Dendritic cell treated with granulocyte-macrophage colony-stimulating factor and Interleukin-4, amounts not matched to agents 40 ng/mL and 50 ng/mL, for 4 days (primary cell): ENCODE measurements at regions not wholly inside any gene's neighbourhood (a gene's known extent, or its start where the extent isn't known, plus 50 kb on each side); places are given as distances from the start of the nearest gene placed in this dataset.

Experiments used
- H3K27ac Mint-ChIP-seq: one replicate; pipeline ENCODE4 v1.8.0; 2022; ENCODE audit warnings: mild to moderate bottlenecking, mixed read lengths
- H3K27me3 Mint-ChIP-seq: one replicate; pipeline ENCODE4 v1.8.0; 2022; ENCODE audit warnings: mild to moderate bottlenecking, mixed read lengths
- H3K36me3 Mint-ChIP-seq: one replicate; pipeline ENCODE4 v1.8.0; 2022; ENCODE audit warnings: low read depth, mixed read lengths
- H3K4me1 Mint-ChIP-seq: one replicate; pipeline ENCODE4 v1.8.0; 2022; ENCODE audit warnings: low read depth, mixed read lengths
- H3K4me3 Mint-ChIP-seq: one replicate; pipeline ENCODE4 v1.8.0; 2022; ENCODE audit warnings: mild to moderate bottlenecking, moderate library complexity, mixed read lengths
- H3K9me3 Mint-ChIP-seq: one replicate; pipeline ENCODE4 v1.8.0; 2022; ENCODE audit warnings: mixed read lengths
- intact Hi-C: fragments of 100-400 bp; cut with micrococcal nuclease; formaldehyde crosslinking; loops from one replicate; pipeline ENCODE4 v1.15.0; 2022

GRCh38 chr7:57308631-57309408, 141.2 kb upstream of the ZNF716 start:
- peaks cover 60% of the 10 kb centered on the region for H3K9me3 Mint-ChIP-seq
- no peaks in the 10 kb centered on the region for H3K4me1 Mint-ChIP-seq
- H3K27ac Mint-ChIP-seq, result no peak overlapping the region
- intact Hi-C loops, result no loop called here
- H3K4me3 Mint-ChIP-seq, result no peak overlapping the region
- no peaks in the 10 kb centered on the region for H3K27me3 Mint-ChIP-seq
- no peaks in the 10 kb centered on the region for H3K36me3 Mint-ChIP-seq

GRCh38 chr7:57327081-57327480, 122.9 kb upstream of the ZNF716 start:
- intact Hi-C loops, result no loop called here
- H3K9me3 Mint-ChIP-seq, result peaks cover 89% of the 10 kb centered on the region
- H3K27ac Mint-ChIP-seq, result no peak overlapping the region
- H3K4me3 Mint-ChIP-seq, result no peak overlapping the region
- no peaks in the 10 kb centered on the region for H3K27me3 Mint-ChIP-seq
- no peaks in the 10 kb centered on the region for H3K36me3 Mint-ChIP-seq
- H3K4me1 Mint-ChIP-seq, result no peaks in the 10 kb centered on the region

GRCh38 chr7:57328457-57328856, 121.5 kb upstream of the ZNF716 start:
- H3K36me3 Mint-ChIP-seq, result no peaks in the 10 kb centered on the region
- no peak overlapping the region for H3K4me3 Mint-ChIP-seq
- intact Hi-C loops, result no loop called here
- no peaks in the 10 kb centered on the region for H3K27me3 Mint-ChIP-seq
- H3K9me3 Mint-ChIP-seq, result peaks cover 88% of the 10 kb centered on the region
- H3K27ac Mint-ChIP-seq, result no peak overlapping the region
- H3K4me1 Mint-ChIP-seq, result no peaks in the 10 kb centered on the region

- H3K4me1 Mint-ChIP-seq, result no peaks in the 10 kb centered on the region
- no peak overlapping the region for H3K4me3 Mint-ChIP-seq
- no peaks in the 10 kb centered on the region for H3K36me3 Mint-ChIP-seq
- H3K9me3 Mint-ChIP-seq, result peaks cover 92% of the 10 kb centered on the region
- no peak overlapping the region for H3K27ac Mint-ChIP-seq
- H3K27me3 Mint-ChIP-seq, result no peaks in the 10 kb centered on the region
- intact Hi-C loops, result no loop called here
These were observed 121.0 kb upstream of the ZNF716 start for GRCh38 chr7:57328963-57329362.

GRCh38 chr7:57339198-57339944, 110.6 kb upstream of the ZNF716 start:
- peaks cover 81% of the 10 kb centered on the region for H3K9me3 Mint-ChIP-seq
- no peaks in the 10 kb centered on the region for H3K27me3 Mint-ChIP-seq
- no peaks in the 10 kb centered on the region for H3K36me3 Mint-ChIP-seq
- intact Hi-C loops, result no loop called here
- H3K27ac Mint-ChIP-seq, result no peak overlapping the region
- no peaks in the 10 kb centered on the region for H3K4me1 Mint-ChIP-seq
- H3K4me3 Mint-ChIP-seq, result no peak overlapping the region

GRCh38 chr7:57342954-57343353, 107.0 kb upstream of the ZNF716 start:
- H3K36me3 Mint-ChIP-seq, result no peaks in the 10 kb centered on the region
- no peak overlapping the region for H3K27ac Mint-ChIP-seq
- no peak overlapping the region for H3K4me3 Mint-ChIP-seq
- H3K9me3 Mint-ChIP-seq, result peaks cover 74% of the 10 kb centered on the region
- H3K27me3 Mint-ChIP-seq, result no peaks in the 10 kb centered on the region
- intact Hi-C loops, result no loop called here
- no peaks in the 10 kb centered on the region for H3K4me1 Mint-ChIP-seq

GRCh38 chr7:57343901-57344622, 105.9 kb upstream of the ZNF716 start:
- H3K4me3 Mint-ChIP-seq, result no peak overlapping the region
- no peak overlapping the region for H3K27ac Mint-ChIP-seq
- intact Hi-C loops, result no loop called here
- no peaks in the 10 kb centered on the region for H3K27me3 Mint-ChIP-seq
- H3K9me3 Mint-ChIP-seq, result peaks cover 74% of the 10 kb centered on the region
- no peaks in the 10 kb centered on the region for H3K4me1 Mint-ChIP-seq
- H3K36me3 Mint-ChIP-seq, result no peaks in the 10 kb centered on the region

- Mint-ChIP-seq H3K4me1 (no peaks in the 10 kb centered on the region), H3K4me3 (no peak overlapping the region), H3K9me3 (peaks cover 77% of the 10 kb centered on the region), H3K36me3 (no peaks in the 10 kb centered on the region), H3K27ac (no peak overlapping the region), H3K27me3 (no peaks in the 10 kb centered on the region)
- intact Hi-C loops, result no loop called here
These were observed 105.0 kb upstream of the ZNF716 start for GRCh38 chr7:57344957-57345356.

- H3K36me3 Mint-ChIP-seq, result no peaks in the 10 kb centered on the region
- no peaks in the 10 kb centered on the region for H3K27me3 Mint-ChIP-seq
- no peaks in the 10 kb centered on the region for H3K4me1 Mint-ChIP-seq
- intact Hi-C loops, result no loop called here
- H3K9me3 Mint-ChIP-seq, result peaks cover 79% of the 10 kb centered on the region
- no peak overlapping the region for H3K4me3 Mint-ChIP-seq
- H3K27ac Mint-ChIP-seq, result no peak overlapping the region
These were observed 101.2 kb upstream of the ZNF716 start for GRCh38 chr7:57348646-57349269.

- no peaks in the 10 kb centered on the region for H3K27me3 Mint-ChIP-seq
- no peaks in the 10 kb centered on the region for H3K36me3 Mint-ChIP-seq
- intact Hi-C loops, result no loop called here
- no peaks in the 10 kb centered on the region for H3K4me1 Mint-ChIP-seq
- H3K9me3 Mint-ChIP-seq, result peaks cover 85% of the 10 kb centered on the region
- H3K27ac Mint-ChIP-seq, result no peak overlapping the region
- no peak overlapping the region for H3K4me3 Mint-ChIP-seq
These were observed 95.8 kb upstream of the ZNF716 start for GRCh38 chr7:57354195-57354594.

GRCh38 chr7:57354679-57355338, 95.2 kb upstream of the ZNF716 start:
- Mint-ChIP-seq H3K4me1 (no peaks in the 10 kb centered on the region), H3K36me3 (no peaks in the 10 kb centered on the region), H3K27me3 (no peaks in the 10 kb centered on the region), H3K9me3 (peaks cover 85% of the 10 kb centered on the region), H3K27ac (no peak overlapping the region), H3K4me3 (no peak overlapping the region)
- intact Hi-C loops, result no loop called here

- intact Hi-C loops, result no loop called here
- Mint-ChIP-seq H3K27ac (no peak overlapping the region), H3K27me3 (no peaks in the 10 kb centered on the region), H3K4me3 (no peak overlapping the region), H3K4me1 (no peaks in the 10 kb centered on the region), H3K9me3 (peaks cover 88% of the 10 kb centered on the region), H3K36me3 (no peaks in the 10 kb centered on the region)
These were observed 88.6 kb upstream of the ZNF716 start for GRCh38 chr7:57361406-57361805.

GRCh38 chr7:57362868-57363267, 87.1 kb upstream of the ZNF716 start:
- no peak overlapping the region for H3K4me3 Mint-ChIP-seq
- H3K9me3 Mint-ChIP-seq, result peaks cover 92% of the 10 kb centered on the region
- intact Hi-C loops, result no loop called here
- H3K36me3 Mint-ChIP-seq, result no peaks in the 10 kb centered on the region
- H3K27me3 Mint-ChIP-seq, result no peaks in the 10 kb centered on the region
- H3K27ac Mint-ChIP-seq, result no peak overlapping the region
- H3K4me1 Mint-ChIP-seq, result no peaks in the 10 kb centered on the region
